Esophagus squamous epithelium (tissue), 4 donors: ENCODE measurements at regions not wholly inside any gene's neighbourhood (a gene's known extent, or its start where the extent isn't known, plus 50 kb on each side); places are given as distances from the start of the nearest gene placed in this dataset.

Experiments used
- POLR2A ChIP-seq, 4 donors: fragments of 450-650 bp; IDR thresholded peaks; one replicate each; pipeline ENCODE4 v1.6.1; 2017; ENCODE audit warnings: antibody characterized with exemption in 4 of 4, mild to moderate bottlenecking in 4 of 4, moderate library complexity in 3 of 4
- TF ChIP-seq, protein P1 (sequence below), 6 experiments: fragments of 450-650 bp in 4 of 6; fragments of 200-600 bp in 2 of 6; sonication (generic) in 2 of 6; IDR thresholded peaks; one replicate each; pipeline ENCODE4 v1.5.1; 2016 to 2019; ENCODE audit warnings: antibody characterized with exemption in 6 of 6, mild to moderate bottlenecking in 4 of 6, moderate library complexity in 4 of 6

DNA sequence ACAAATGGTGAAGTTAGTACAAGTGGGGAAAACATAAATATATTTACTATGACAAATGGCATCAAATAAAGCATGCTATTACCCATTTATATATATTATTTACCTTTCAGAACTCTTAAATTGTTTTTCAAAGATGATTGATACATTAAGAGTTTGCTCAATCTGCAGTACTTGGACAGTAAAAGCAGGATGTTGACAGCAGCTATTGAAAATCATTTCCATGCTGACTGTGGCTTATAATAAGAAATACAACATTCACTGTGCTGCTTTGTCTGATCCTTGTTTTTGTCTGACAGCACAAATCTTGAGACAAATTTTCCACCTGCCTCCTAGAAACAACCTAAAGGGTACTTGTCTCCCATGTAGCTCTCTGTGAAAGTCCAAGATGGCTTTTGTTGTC, 134.1 kb upstream of the FAT1 start:
- TF ChIP-seq, protein P1, sequence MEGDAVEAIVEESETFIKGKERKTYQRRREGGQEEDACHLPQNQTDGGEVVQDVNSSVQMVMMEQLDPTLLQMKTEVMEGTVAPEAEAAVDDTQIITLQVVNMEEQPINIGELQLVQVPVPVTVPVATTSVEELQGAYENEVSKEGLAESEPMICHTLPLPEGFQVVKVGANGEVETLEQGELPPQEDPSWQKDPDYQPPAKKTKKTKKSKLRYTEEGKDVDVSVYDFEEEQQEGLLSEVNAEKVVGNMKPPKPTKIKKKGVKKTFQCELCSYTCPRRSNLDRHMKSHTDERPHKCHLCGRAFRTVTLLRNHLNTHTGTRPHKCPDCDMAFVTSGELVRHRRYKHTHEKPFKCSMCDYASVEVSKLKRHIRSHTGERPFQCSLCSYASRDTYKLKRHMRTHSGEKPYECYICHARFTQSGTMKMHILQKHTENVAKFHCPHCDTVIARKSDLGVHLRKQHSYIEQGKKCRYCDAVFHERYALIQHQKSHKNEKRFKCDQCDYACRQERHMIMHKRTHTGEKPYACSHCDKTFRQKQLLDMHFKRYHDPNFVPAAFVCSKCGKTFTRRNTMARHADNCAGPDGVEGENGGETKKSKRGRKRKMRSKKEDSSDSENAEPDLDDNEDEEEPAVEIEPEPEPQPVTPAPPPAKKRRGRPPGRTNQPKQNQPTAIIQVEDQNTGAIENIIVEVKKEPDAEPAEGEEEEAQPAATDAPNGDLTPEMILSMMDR (IDR thresholded peaks at IDR 0.05) = no peak
- TF ChIP-seq POLR2A (IDR thresholded peaks at IDR 0.05) = no peak
